Osteoblast (primary cell): ENCODE measurements at regions not wholly inside any gene's neighbourhood (a gene's known extent, or its start where the extent isn't known, plus 50 kb on each side); places are given as distances from the start of the nearest gene placed in this dataset.
A peak's percentile ranks its signal among the peaks of the same experiment; 100 is the strongest.

Experiments
- DNase-seq: peaks from one replicate; pipeline ENCODE4 v3.0.0; 2011; ENCODE audit warnings: low spot score, mixed read lengths; ENCODE audit not compliant: insufficient read length; ENCODE audit errors: missing footprints
- H2AFZ ChIP-seq: 2 replicates; pipeline ENCODE4 v1.6.0; 2011; ENCODE audit warnings: mild to moderate bottlenecking, low read length
- H3K27ac ChIP-seq: 2 replicates; pipeline ENCODE4 v1.5.1; 2011; ENCODE audit warnings: mild to moderate bottlenecking, low read depth, low read length, moderate library complexity
- H3K27me3 ChIP-seq: 2 replicates; pipeline ENCODE4 v1.6.0; 2012; ENCODE audit warnings: mild to moderate bottlenecking, control low read depth, inconsistent platforms, low read length, moderate library complexity; ENCODE audit not compliant: insufficient read depth
- H3K36me3 ChIP-seq: 2 replicates; pipeline ENCODE4 v1.5.1; 2011; ENCODE audit warnings: mild to moderate bottlenecking, low read length, control low read depth, moderate library complexity; ENCODE audit not compliant: insufficient read depth
- H3K4me1 ChIP-seq: 2 replicates; pipeline ENCODE4 v1.5.1; 2011; ENCODE audit warnings: mild to moderate bottlenecking, low read length, control low read depth, moderate library complexity; ENCODE audit not compliant: insufficient read depth
- H3K4me2 ChIP-seq: 2 replicates; pipeline ENCODE4 v1.6.0; 2011; ENCODE audit warnings: mild to moderate bottlenecking, low read length; ENCODE audit not compliant: insufficient read depth
- H3K4me3 ChIP-seq: fragments of 200-600 bp; sonication (generic); 3 replicates; pipeline ENCODE4 v1.5.1; 2012; ENCODE audit warnings: mild to moderate bottlenecking, low read length, inconsistent platforms; ENCODE audit not compliant: insufficient read depth
- H3K79me2 ChIP-seq: 2 replicates; pipeline ENCODE4 v1.6.0; 2012; ENCODE audit warnings: mild to moderate bottlenecking, low read length, control low read depth, inconsistent platforms; ENCODE audit not compliant: insufficient read depth
- H3K9me3 ChIP-seq: 2 replicates; pipeline ENCODE4 v1.5.1; 2011; ENCODE audit warnings: low read depth, low read length, control low read depth
- H4K20me1 ChIP-seq: 2 replicates; pipeline ENCODE4 v1.6.0; 2012; ENCODE audit warnings: mild to moderate bottlenecking, low read length, control low read depth; ENCODE audit not compliant: insufficient read depth
- TF ChIP-seq, protein P1 (sequence below): IDR thresholded peaks from 2 replicates; pipeline ENCODE4 v1.5.1; 2011; ENCODE audit warnings: mild to moderate bottlenecking, low read depth, low read length, moderate library complexity; ENCODE audit errors: extremely low read depth

DNA sequence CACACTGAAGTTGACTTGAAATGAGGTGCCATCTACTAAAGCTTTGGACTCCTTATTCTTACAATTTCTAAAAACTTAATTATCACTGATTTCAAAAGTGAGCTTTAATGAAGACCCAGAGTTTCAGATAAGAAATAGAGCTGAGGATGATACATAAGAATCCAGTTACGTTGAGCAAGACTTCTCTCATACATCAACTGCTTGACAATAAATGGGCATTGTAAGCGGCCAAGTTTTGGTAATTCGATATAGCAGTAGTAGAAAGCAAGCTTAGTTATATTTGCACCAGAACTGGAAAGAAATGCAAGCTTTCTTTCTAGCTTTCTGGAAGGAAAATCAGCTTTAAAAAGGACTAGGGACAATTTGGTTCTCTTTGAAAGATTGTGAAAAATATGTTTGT, 1359.6 kb downstream of the FSCB start:
- no peak for DNase-seq
- H3K79me2 ChIP-seq, result no peaks in the 10 kb centered on the region
- H3K4me1 ChIP-seq, result no peaks in the 10 kb centered on the region
- TF ChIP-seq, protein P1, sequence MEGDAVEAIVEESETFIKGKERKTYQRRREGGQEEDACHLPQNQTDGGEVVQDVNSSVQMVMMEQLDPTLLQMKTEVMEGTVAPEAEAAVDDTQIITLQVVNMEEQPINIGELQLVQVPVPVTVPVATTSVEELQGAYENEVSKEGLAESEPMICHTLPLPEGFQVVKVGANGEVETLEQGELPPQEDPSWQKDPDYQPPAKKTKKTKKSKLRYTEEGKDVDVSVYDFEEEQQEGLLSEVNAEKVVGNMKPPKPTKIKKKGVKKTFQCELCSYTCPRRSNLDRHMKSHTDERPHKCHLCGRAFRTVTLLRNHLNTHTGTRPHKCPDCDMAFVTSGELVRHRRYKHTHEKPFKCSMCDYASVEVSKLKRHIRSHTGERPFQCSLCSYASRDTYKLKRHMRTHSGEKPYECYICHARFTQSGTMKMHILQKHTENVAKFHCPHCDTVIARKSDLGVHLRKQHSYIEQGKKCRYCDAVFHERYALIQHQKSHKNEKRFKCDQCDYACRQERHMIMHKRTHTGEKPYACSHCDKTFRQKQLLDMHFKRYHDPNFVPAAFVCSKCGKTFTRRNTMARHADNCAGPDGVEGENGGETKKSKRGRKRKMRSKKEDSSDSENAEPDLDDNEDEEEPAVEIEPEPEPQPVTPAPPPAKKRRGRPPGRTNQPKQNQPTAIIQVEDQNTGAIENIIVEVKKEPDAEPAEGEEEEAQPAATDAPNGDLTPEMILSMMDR, result no peak
- H3K4me2 ChIP-seq, result no peak overlapping the region
- H3K4me3 ChIP-seq, result no peak overlapping the region
- H2AFZ ChIP-seq, result no peak overlapping the region
- no peaks in the 10 kb centered on the region for H3K9me3 ChIP-seq
- H3K36me3 ChIP-seq, result no peaks in the 10 kb centered on the region
- H4K20me1 ChIP-seq, result no peaks in the 10 kb centered on the region
- H3K27ac ChIP-seq, result no peak overlapping the region
- H3K27me3 ChIP-seq, result no peaks in the 10 kb centered on the region

GRCh38 chr14:43145361-43145760, 1361.7 kb downstream of the FSCB start:
- H3K4me2 ChIP-seq, result no peak overlapping the region
- no peaks in the 10 kb centered on the region for H3K9me3 ChIP-seq
- no peak overlapping the region for H2AFZ ChIP-seq
- no peaks in the 10 kb centered on the region for H3K36me3 ChIP-seq
- no peaks in the 10 kb centered on the region for H3K27me3 ChIP-seq
- H3K27ac ChIP-seq, result no peak overlapping the region
- H3K79me2 ChIP-seq, result no peaks in the 10 kb centered on the region
- TF ChIP-seq, protein P1, result no peak
- H3K4me3 ChIP-seq, result no peak overlapping the region
- DNase-seq, result no peak
- no peaks in the 10 kb centered on the region for H4K20me1 ChIP-seq
- no peaks in the 10 kb centered on the region for H3K4me1 ChIP-seq

DNA sequence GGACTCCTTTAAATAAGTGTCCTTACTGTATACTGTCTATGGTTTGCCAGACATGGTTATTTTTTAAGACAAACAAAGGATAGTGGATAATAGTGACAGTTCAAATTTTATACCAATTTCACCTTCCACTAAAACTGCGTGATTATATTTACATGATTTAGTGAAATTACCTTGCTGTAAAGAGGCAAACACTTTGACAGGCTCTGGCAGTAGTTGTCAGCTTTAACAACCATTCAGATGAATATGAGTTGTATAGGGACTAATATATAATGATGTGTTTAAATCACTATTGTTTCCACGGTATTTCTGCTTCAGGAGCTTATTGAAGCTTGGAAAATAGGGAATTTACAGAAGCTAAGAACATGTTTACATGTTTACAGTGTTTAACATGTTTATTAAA, 1364.0 kb downstream of the FSCB start:
- H3K79me2 ChIP-seq, result no peaks in the 10 kb centered on the region
- TF ChIP-seq, protein P1, result no peak
- no peaks in the 10 kb centered on the region for H3K9me3 ChIP-seq
- no peaks in the 10 kb centered on the region for H3K4me1 ChIP-seq
- H3K27ac ChIP-seq, result no peak overlapping the region
- no peak overlapping the region for H3K4me3 ChIP-seq
- peak; percentile 23 for DNase-seq
- H3K4me2 ChIP-seq, result no peak overlapping the region
- no peaks in the 10 kb centered on the region for H3K36me3 ChIP-seq
- no peak overlapping the region for H2AFZ ChIP-seq
- no peaks in the 10 kb centered on the region for H4K20me1 ChIP-seq
- H3K27me3 ChIP-seq, result no peaks in the 10 kb centered on the region

DNA sequence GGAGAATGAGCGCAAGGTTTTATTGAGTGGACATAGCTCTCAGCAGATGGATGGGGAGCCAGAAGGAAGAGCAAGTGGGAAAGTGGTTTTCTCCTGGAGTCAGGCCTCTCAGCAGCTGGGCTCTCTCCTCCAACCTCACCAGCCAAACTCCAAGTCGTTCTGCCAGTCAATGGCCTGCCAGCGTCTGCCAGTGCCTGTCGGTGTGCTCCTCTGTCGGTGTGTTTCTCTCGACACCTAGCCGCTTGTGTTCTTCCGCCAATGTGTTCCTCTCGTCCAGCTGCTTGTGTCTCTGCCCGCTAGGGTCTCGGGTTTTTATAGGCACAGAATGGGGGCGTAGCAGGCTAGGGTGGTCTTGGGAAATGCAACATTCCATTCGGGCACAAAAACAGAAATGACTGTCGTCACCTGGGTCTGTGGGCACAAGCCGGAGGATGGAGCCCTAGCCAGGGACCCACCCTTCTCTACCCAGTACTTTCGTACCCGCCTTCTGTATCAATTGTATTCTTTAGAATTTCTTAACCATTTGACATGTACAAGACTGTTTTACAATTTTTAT, 1365.4 kb downstream of the FSCB start:
- Histone ChIP-seq H3K4me3 (no peak overlapping the region), H3K36me3 (no peaks in the 10 kb centered on the region), H3K79me2 (no peaks in the 10 kb centered on the region), H3K9me3 (no peaks in the 10 kb centered on the region), H3K27ac (no peak overlapping the region), H3K4me1 (no peaks in the 10 kb centered on the region), H2AFZ (no peak overlapping the region), H4K20me1 (no peaks in the 10 kb centered on the region), H3K27me3 (no peaks in the 10 kb centered on the region), H3K4me2 (no peak overlapping the region)
- TF ChIP-seq, protein P1, result no peak
- no peak for DNase-seq
